H9 (cell line): ENCODE measurements at regions not wholly inside any gene's neighbourhood (a gene's known extent, or its start where the extent isn't known, plus 50 kb on each side); places are given as distances from the start of the nearest gene placed in this dataset.

ENCODE experiments used
- DNase-seq: peaks from one replicate; pipeline ENCODE4 v3.0.0-alpha.2; 2017
- H2AFZ ChIP-seq: one replicate; pipeline ENCODE4 v1.6.1; 2013; ENCODE audit warnings: mild to moderate bottlenecking, low read length, control low read depth, moderate library complexity
- H2AK5ac ChIP-seq: 2 replicates; pipeline ENCODE4 v1.6.1; 2013; ENCODE audit warnings: low read length, control low read depth, mixed read lengths; ENCODE audit not compliant: insufficient read length
- H2BK120ac ChIP-seq: one replicate; pipeline ENCODE4 v1.6.1; 2013; ENCODE audit warnings: low read depth, mild to moderate bottlenecking, low read length, control low read depth, inconsistent platforms; ENCODE audit not compliant: poor library complexity, severe bottlenecking
- H2BK12ac ChIP-seq: 2 replicates; pipeline ENCODE4 v1.6.1; 2013; ENCODE audit warnings: low read length, control low read depth, mixed read lengths, low read depth; ENCODE audit not compliant: insufficient read length
- H2BK15ac ChIP-seq: 2 replicates; pipeline ENCODE4 v1.6.1; 2013; ENCODE audit warnings: low read depth, low read length, control low read depth
- H2BK20ac ChIP-seq: one replicate; pipeline ENCODE4 v1.6.1; 2013; ENCODE audit warnings: low read depth, mild to moderate bottlenecking, low read length, control low read depth, inconsistent platforms; ENCODE audit not compliant: poor library complexity, severe bottlenecking
- H2BK5ac ChIP-seq: 2 replicates; pipeline ENCODE4 v1.6.1; 2013; ENCODE audit warnings: low read length, control low read depth, mixed read lengths; ENCODE audit not compliant: insufficient read length
- H3K14ac ChIP-seq: 2 replicates; pipeline ENCODE4 v1.6.1; 2013; ENCODE audit warnings: low read length, control low read depth; ENCODE audit not compliant: insufficient read depth
- H3K18ac ChIP-seq: 2 replicates; pipeline ENCODE4 v1.6.1; 2013; ENCODE audit warnings: low read depth, mild to moderate bottlenecking, mixed read lengths, low read length, control low read depth; ENCODE audit not compliant: insufficient read length
- H3K23ac ChIP-seq: 2 replicates; pipeline ENCODE4 v1.6.1; 2013; ENCODE audit warnings: low read length, control low read depth, mixed read lengths, low read depth; ENCODE audit not compliant: insufficient read length
- H3K23me2 ChIP-seq: 2 replicates; pipeline ENCODE4 v1.6.1; 2013; ENCODE audit warnings: low read depth, mild to moderate bottlenecking, mixed read lengths, low read length, control low read depth; ENCODE audit not compliant: insufficient read length, poor library complexity, severe bottlenecking
- H3K27ac ChIP-seq: 2 replicates; pipeline ENCODE4 v1.5.1; 2013; ENCODE audit warnings: low read length, control low read depth, mixed read lengths, low read depth; ENCODE audit not compliant: insufficient read length
- H3K27me3 ChIP-seq: 2 replicates; pipeline ENCODE4 v1.6.1; 2013; ENCODE audit warnings: low read length, control low read depth, inconsistent platforms; ENCODE audit not compliant: insufficient read depth
- H3K4ac ChIP-seq: 2 replicates; pipeline ENCODE4 v1.6.1; 2013; ENCODE audit warnings: low read depth, mild to moderate bottlenecking, control low read depth, inconsistent platforms, low read length, moderate library complexity
- H3K4me1 ChIP-seq: 2 replicates; pipeline ENCODE4 v1.6.1; 2013; ENCODE audit warnings: low read length, control low read depth, inconsistent platforms; ENCODE audit not compliant: insufficient read depth
- H3K4me2 ChIP-seq: 2 replicates; pipeline ENCODE4 v1.6.1; 2013; ENCODE audit warnings: low read length, control low read depth, mixed read lengths; ENCODE audit not compliant: insufficient read length, insufficient read depth
- H3K56ac ChIP-seq: 2 replicates; pipeline ENCODE4 v1.6.1; 2013; ENCODE audit warnings: low read depth, mild to moderate bottlenecking, mixed read lengths, low read length, control low read depth; ENCODE audit not compliant: insufficient read length
- H3K79me1 ChIP-seq: 2 replicates; pipeline ENCODE4 v1.6.1; 2013; ENCODE audit warnings: low read depth, mild to moderate bottlenecking, moderate library complexity, low read length, control low read depth, inconsistent platforms; ENCODE audit not compliant: insufficient read depth, poor library complexity, severe bottlenecking
- H3K79me2 ChIP-seq: 2 replicates; pipeline ENCODE4 v1.6.1; 2013; ENCODE audit warnings: low read length, control low read depth, inconsistent platforms; ENCODE audit not compliant: insufficient read depth
- H3K9ac ChIP-seq: 2 replicates; pipeline ENCODE4 v1.6.1; 2013; ENCODE audit warnings: low read length, control low read depth, mixed read lengths; ENCODE audit not compliant: insufficient read length; ENCODE audit errors: extremely low read depth
- H3K9me3 ChIP-seq: one replicate; pipeline ENCODE4 v1.6.1; 2013; ENCODE audit warnings: low read depth, low read length, inconsistent platforms; ENCODE audit not compliant: control insufficient read depth
- H3T11ph ChIP-seq: one replicate; pipeline ENCODE4 v1.6.1; 2013; ENCODE audit warnings: mild to moderate bottlenecking, low read length, control low read depth, inconsistent platforms
- H4K20me1 ChIP-seq: one replicate; pipeline ENCODE4 v1.6.1; 2013; ENCODE audit not compliant: control insufficient read depth, insufficient read length, insufficient read depth
- H4K5ac ChIP-seq: 2 replicates; pipeline ENCODE4 v1.6.1; 2013; ENCODE audit warnings: low read depth, mild to moderate bottlenecking, mixed read lengths, low read length, control low read depth; ENCODE audit not compliant: insufficient read length
- H4K8ac ChIP-seq: replicated peaks from 2 replicates; pipeline ENCODE4 v1.6.1; 2013; ENCODE audit warnings: low read length, control low read depth, mixed read lengths, low read depth; ENCODE audit not compliant: insufficient read length
- H4K91ac ChIP-seq: 2 replicates; pipeline ENCODE4 v1.6.1; 2013; ENCODE audit warnings: low read depth, mild to moderate bottlenecking, moderate library complexity, mixed read lengths, low read length, control low read depth; ENCODE audit not compliant: insufficient read length
- H3K27ac Mint-ChIP-seq, 3 experiments: 2 replicates in 2 of 3; 3 replicates in 1 of 3; pipeline ENCODE4 v1.8.0; 2020 to 2021; ENCODE audit warnings: mixed read lengths in 3 of 3, mild to moderate bottlenecking in 1 of 3, moderate library complexity in 1 of 3
- H3K27me3 Mint-ChIP-seq: 2 replicates; pipeline ENCODE4 v1.8.0; 2021; ENCODE audit warnings: low read depth, mild to moderate bottlenecking, moderate library complexity, mixed read lengths
- H3K36me3 Mint-ChIP-seq, 3 experiments: 2 replicates in 2 of 3; 3 replicates in 1 of 3; pipeline ENCODE4 v1.8.0; 2020 to 2021; ENCODE audit warnings: low read depth in 3 of 3, mixed read lengths in 3 of 3; ENCODE audit not compliant: insufficient read depth in 1 of 3
- H3K4me1 Mint-ChIP-seq, 2 experiments: 2 replicates each; pipeline ENCODE4 v1.8.0; 2020; ENCODE audit warnings: mixed read lengths in 2 of 2
- H3K4me3 Mint-ChIP-seq, 2 experiments: 2 replicates in 1 of 2; 3 replicates in 1 of 2; pipeline ENCODE4 v1.8.0; 2020 to 2021; ENCODE audit warnings: mild to moderate bottlenecking in 2 of 2, mixed read lengths in 2 of 2, moderate library complexity in 1 of 2
- H3K9me3 Mint-ChIP-seq, 2 experiments: 2 replicates in 1 of 2; 3 replicates in 1 of 2; pipeline ENCODE4 v1.8.0; 2020; ENCODE audit warnings: mild to moderate bottlenecking in 2 of 2, mixed read lengths in 2 of 2, moderate library complexity in 1 of 2
- CTCF ChIP-seq: fragments of 200-600 bp; sonication (generic); conservative IDR thresholded peaks from 3 replicates; pipeline ENCODE4 v1.8.0; 2021; ENCODE audit warnings: antibody characterized with exemption, mild to moderate bottlenecking
- WGBS: extraction: QIAGEN DNeasy Blood & Tissue Kit; methylation state at CpG from one replicate; pipeline ENCODE4 v1.1.7; 2013; ENCODE audit warnings: missing lambda C conversion rate, low lambda C conversion rate, mixed read lengths; ENCODE audit not compliant: insufficient read length; ENCODE audit errors: extremely low coverage; 5-methylcytosine and 5-hydroxymethylcytosine counted together

- DNase-seq: no peak
- H3K23me2 ChIP-seq: no peaks in the 10 kb centered on the region
- H4K8ac ChIP-seq: no peak overlapping the region
- H3K4me1 ChIP-seq: peaks cover 3% of the 10 kb centered on the region; the same call in 1 of the 2 replicates
- Mint-ChIP-seq H3K27ac (no peak overlapping the region), H3K4me1 (peaks cover 3% of the 10 kb centered on the region in 2 experiments; a peak in 3 of 4 replicates), H3K27me3 (no peaks in the 10 kb centered on the region; the same call in 1 of the 2 replicates), H3K4me3 (no peak overlapping the region), H3K36me3 (peaks cover 0 to 4% (median 2%) of the 10 kb centered on the region in 3 experiments; a peak in 5 of 7 replicates), H3K9me3 (peaks cover 3 to 9% of the 10 kb centered on the region in 2 experiments; a peak in 3 of 5 replicates)
- TF ChIP-seq CTCF: no peak
- no peak overlapping the region for H3K56ac ChIP-seq
- no peaks in the 10 kb centered on the region for H3K27me3 ChIP-seq
- H3K18ac ChIP-seq: no peak overlapping the region
- H2BK20ac ChIP-seq: no peak overlapping the region
- no peaks in the 10 kb centered on the region for H4K20me1 ChIP-seq
- no peak overlapping the region for H3K23ac ChIP-seq
- no peak overlapping the region for H3T11ph ChIP-seq
- H3K9me3 ChIP-seq: no peaks in the 10 kb centered on the region
- H2AFZ ChIP-seq: no peak overlapping the region
- no peak overlapping the region for H4K91ac ChIP-seq
- no peak overlapping the region for H2BK120ac ChIP-seq
- H3K14ac ChIP-seq: no peak overlapping the region
- no peak overlapping the region for H3K9ac ChIP-seq
- H2BK12ac ChIP-seq: no peak overlapping the region
- H3K4ac ChIP-seq: no peak overlapping the region
- H4K5ac ChIP-seq: no peak overlapping the region
- H3K27ac ChIP-seq: no peak overlapping the region
- no peaks in the 10 kb centered on the region for H3K79me2 ChIP-seq
- no peak overlapping the region for H3K4me2 ChIP-seq
- no peak overlapping the region for H2BK5ac ChIP-seq
- H2AK5ac ChIP-seq: no peak overlapping the region
- no peak overlapping the region for H2BK15ac ChIP-seq
- WGBS: no CpG with 5 or more reads among the region's 2 CpGs
- no peaks in the 10 kb centered on the region for H3K79me1 ChIP-seq
Observed at GRCh38 chr14:38824706-38825105, 278.3 kb downstream of the SEC23A start.
